Amniotic epithelial cell (primary cell): ENCODE measurements at regions not wholly inside any gene's neighbourhood (a gene's known extent, or its start where the extent isn't known, plus 50 kb on each side); places are given as distances from the start of the nearest gene placed in this dataset.

Experiments
- DNase-seq: peaks from one replicate; pipeline ENCODE4 v3.0.0-alpha.2; 2010; ENCODE audit warnings: low read depth

DNA sequence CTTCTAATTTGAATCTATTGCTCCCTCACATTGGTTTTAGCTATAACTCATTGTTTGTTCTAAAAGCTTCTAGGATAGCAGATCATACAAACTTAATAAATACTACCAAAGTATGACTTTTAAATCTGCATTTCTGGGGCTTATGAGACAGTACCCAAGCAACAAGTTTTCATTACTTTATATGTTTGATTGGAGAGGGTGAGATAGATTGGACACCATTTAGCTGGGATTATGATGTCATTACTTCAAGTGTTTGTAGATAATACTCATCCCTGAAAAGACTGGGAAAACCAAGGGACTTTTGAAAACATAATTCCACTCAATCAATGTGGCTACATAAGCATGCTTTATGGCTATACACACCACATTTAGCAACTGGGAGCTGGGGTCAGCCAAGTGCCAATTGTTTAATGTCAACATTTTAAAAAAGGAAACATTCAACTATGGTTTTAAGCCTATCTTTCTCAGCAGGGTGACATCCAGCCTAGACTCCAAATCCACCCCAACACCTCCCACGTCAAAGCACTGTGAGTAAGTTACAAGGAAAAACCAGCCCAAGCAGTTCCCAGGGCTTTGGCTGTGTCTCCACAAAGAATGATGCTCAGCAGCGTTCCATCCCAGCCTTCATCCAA lies 119.9 kb downstream of the ETAA1 start:
- peak; percentile 92 for DNase-seq

DNA sequence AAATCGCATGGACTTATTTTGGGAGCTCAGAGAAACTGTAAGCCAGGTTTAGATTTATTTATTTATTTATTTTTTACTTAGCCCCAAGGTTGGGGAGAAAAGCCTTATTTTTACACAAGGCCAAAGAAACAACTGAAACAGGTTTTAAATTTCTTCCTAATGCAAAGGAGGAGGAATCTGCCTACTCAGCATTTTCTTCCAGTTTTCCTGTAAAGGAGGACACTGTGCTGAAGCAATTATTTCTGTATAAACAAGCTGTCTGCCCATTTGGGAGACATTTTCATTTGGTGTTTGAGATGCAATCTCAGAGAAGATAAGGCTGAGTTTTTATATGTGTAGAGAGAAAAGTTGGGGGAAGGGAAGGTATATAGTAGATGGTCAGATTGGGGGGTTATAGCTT lies 125.0 kb downstream of the ETAA1 start:
- DNase-seq, result no peak

GRCh38 chr2:67524213-67524612 lies 127.1 kb downstream of the ETAA1 start:
- DNase-seq, result no peak

GRCh38 chr2:67524777-67525176 lies 127.6 kb downstream of the ETAA1 start:
- DNase-seq, result no peak

DNA sequence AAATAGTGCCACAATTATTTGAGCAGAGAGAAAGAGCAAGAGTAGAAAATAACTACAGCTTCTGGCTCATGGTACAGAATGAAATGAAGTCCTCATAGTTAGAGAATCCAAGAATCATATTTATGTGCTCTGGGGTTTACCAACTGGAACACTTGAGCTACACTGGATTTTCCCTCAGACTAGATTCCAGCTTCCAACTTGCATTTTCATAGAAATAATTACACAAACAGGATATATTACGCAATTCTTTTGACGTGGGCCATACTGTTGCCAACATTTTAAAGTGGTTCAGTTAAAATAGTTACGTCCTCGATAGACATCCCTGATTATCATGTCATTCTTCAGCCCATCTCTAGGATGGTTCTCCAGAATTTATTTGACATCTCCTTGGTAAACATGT lies 129.2 kb downstream of the ETAA1 start:
- peak; percentile 98 for DNase-seq

- no peak for DNase-seq
Observed at GRCh38 chr2:67528320-67528719, 131.2 kb downstream of the ETAA1 start.

- DNase-seq, result no peak
Observed at GRCh38 chr2:67532387-67532786, 135.3 kb downstream of the ETAA1 start.

GRCh38 chr2:67534745-67535144 lies 137.6 kb downstream of the ETAA1 start:
- DNase-seq, result no peak

- DNase-seq, result no peak
Observed at GRCh38 chr2:67540962-67541361, 143.8 kb downstream of the ETAA1 start.

GRCh38 chr2:67544286-67544685 lies 147.2 kb downstream of the ETAA1 start:
- DNase-seq, result no peak

DNA sequence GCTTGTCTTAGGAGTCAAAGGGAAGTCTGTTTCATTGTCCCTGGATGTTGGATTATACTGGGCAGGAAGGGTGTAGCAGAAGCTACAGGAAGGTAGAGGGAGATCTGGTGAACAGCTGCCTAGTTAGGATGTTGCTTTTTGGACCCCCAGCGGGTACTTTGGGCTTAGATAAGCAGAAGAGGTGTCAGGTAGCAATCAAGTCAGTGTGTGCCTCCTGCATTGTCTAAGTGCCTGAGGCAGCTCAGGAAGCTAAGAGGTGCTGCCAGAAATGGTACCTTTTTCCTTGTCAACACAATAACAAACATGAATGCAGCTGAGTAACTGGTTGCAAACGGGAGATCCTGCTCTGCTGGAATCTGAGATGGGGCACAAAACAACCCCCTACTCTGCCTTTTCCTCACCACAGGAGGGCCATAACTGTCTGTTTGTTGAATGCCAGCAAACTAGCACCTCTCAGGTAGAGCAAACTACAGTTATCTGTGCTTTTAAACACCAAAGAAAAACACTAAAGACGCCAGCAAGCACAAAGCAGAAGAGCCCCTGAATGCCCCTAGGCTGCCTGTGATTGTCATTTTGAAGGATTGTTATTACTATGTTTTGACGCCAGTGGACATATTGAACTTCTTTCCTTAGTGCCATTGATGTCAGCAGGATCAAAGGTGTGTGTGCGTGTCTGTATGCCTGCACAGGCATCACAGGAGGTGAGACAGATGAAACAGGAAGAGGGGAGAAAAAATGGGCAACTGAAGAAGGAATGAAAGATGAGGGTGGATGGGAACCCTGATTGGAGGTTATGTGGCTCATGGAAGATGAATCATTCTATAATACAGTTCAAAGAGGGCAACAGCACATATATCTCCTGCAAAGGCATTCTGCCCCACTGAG lies 151.4 kb downstream of the ETAA1 start:
- DNase-seq, result no peak

DNA sequence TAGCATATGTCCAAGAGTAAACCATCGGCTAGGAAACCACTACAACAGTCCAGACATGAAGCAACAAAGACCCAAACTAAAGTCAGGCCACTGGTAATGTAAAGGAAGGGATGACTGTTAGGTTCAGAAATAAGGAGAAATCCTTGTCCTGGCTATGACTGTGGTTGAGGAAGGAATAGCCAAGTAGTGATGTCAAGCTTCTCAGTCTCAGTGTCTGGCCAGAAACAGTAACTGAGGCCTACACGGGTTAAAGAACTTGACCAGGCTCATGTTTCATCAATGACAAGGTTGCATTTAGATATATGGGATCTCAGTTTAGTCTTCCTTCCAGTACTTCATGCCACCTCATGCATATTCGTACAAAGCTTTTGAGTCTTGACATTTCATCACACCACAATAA lies 162.0 kb downstream of the ETAA1 start:
- DNase-seq, result no peak

DNA sequence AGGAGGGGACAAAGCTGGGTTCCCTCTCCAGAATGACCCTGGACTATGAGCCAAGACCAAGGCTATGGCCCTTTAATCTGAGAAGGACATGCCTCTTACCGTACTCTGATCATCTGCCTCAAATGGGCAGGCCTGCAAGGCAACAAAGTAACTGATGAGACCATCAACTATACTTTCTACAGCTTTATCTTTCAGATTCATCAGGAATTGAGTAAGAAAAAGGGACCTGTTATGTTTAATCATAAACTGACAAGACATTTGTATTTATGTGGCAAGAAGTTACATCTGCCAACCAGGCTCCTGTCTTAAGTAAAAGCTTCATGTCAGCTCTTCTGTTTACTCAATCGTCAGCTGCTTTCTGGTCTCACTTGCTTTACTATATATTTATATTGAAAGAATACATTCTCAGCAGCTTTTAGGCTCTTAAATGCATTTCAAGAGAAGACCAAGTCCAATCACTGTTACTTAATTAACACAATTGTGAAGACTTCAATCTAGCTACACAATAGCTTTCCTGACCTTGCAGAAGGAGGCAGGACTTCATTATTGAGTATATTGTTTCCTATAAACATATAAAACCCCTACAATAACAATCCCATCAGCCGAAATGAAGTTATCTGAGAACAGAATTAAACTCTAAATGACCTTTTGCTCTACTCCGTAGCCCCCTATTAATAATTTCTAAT lies 163.8 kb downstream of the ETAA1 start:
- peak; percentile 98 for DNase-seq

DNA sequence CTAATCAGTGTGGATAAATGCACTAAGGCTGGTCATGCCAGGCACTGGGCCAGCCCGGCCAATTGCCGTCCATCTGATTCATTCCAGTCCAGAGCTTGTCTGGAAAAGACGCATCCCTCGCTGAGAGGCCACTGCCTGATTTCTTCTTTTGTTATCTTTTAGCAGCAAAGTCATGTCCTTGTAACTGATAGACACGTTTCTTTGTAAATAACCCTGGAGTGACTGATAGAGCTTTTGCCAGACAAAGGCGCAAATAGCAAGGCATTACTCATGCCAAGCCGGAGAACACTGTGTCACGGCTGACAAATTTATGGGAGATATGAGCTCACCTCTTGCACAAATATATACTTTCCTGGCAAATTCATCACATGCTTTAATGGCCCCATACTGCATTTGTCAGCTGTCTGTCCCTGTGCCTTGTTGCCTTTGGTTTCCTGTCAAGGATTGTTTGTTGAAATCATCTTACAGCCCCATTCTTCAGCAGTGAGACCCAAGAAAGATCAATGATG lies 164.4 kb downstream of the ETAA1 start:
- DNase-seq, result peak; percentile 97

DNA sequence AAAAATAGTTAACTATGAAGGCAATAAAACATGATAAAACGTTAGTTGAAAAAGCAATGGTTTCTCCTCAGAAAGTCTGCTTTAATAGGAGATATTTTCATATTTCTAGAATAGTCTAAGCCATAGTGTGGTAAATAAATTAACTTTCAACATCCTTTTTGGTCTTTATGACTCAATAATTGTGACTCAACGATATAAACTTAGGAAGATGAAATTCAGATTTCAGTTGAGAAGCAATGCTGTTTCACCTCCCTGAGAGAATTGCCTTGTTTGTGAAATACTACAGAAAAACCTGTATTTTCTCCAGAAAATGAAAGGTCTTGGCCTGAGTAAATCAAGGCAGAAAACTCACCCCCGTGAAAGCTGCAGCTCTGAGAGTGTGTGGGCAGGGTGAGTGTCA lies 166.9 kb downstream of the ETAA1 start:
- DNase-seq, result peak; percentile 82

GRCh38 chr2:67564626-67565025 lies 167.5 kb downstream of the ETAA1 start:
- DNase-seq, result no peak

DNA sequence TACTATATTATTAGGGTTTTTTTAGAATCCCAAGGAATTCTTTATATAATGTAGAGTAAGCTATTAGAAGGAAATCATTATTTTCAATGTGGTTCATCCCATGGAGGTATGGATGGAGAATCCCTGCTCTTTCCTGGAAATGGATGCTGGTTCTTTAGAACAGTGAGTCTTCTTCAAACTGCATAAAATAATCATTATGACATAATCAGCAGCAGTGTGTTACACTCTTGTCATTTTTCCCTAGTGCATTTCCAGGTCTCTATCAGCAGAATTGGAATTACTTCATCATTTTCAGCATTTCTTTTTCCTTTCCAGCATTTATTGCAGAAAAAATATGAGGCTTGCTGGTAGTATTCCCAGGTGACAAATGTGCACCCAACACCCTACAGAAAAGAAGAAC lies 168.1 kb downstream of the ETAA1 start:
- no peak for DNase-seq

DNA sequence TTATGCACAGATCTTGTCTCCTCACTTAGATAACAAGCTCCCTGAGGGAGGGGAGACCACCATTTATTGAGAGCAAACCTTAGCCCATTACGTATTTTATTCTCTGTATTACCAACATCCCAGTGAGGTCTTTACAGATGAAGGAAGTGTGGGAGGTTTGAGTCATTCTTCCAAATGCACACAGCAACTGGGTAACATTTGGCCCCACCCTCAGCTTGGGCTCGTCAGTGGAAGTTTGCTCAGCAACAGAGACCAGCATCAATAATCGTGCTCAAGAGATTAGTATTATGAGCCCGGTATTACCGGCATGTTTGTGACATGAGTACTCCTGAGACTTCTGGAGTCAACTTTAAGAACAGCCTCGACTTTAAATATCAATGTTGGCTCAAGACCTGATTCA lies 168.6 kb downstream of the ETAA1 start:
- DNase-seq, result peak; percentile 94

DNA sequence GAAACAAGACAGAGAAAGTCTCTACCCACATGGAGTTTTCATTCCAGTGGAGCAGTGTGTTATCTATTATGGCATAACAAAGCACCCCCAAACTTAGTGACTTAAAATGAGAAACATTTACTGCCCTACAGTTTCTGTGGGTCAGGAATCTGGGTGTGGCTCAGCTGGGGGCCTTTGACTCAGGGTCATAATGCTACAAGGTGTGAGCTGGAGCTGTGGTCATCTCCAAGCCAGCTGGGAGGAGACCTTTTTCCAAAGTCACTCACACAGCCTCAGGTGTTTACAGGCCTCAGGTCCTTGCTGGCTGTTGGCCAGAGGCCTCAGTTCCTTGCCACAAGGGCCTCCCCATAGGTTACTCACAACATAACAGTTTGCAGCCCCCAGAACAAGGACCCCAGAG lies 169.2 kb downstream of the ETAA1 start:
- DNase-seq, result no peak

- DNase-seq, result peak; percentile 68
Observed at GRCh38 chr2:67566958-67567635, 170.0 kb downstream of the ETAA1 start.

DNA sequence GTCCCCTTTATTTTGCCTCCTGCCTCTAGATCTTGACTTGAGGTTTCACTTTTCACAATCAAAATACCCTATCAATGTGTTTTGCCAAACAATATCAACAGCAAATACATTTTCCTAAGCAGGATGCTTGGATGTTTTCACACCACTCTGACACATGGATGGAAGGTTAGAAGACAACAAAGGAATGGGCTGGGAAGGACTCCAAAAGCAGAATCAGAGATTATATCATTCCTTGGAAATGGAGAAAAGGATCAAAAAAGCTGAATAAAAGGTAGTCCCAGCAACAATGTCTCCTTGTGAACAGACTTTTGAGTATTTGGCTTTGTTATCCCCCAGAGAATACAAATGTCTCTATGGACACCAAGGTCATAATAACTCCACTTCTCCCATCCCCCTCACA lies 170.8 kb downstream of the ETAA1 start:
- DNase-seq, result no peak

- no peak for DNase-seq
Observed at GRCh38 chr2:67570611-67571010, 173.5 kb downstream of the ETAA1 start.
